Loucy (cell line): ENCODE measurements at regions not wholly inside any gene's neighbourhood (a gene's known extent, or its start where the extent isn't known, plus 50 kb on each side); places are given as distances from the start of the nearest gene placed in this dataset.

ENCODE experiments used
- EZH2phosphoT487 ChIP-seq: fragments of 200-600 bp; IDR thresholded peaks from 2 replicates; pipeline ENCODE4 v1.6.1; 2018; ENCODE audit warnings: antibody characterized with exemption, mild to moderate bottlenecking, moderate library complexity, borderline replicate concordance
- TF ChIP-seq, protein P1 (sequence below): fragments of 200-600 bp; sonication (generic); conservative IDR thresholded peaks from 2 replicates; pipeline ENCODE4 v1.5.1; 2014; ENCODE audit warnings: mild to moderate bottlenecking, antibody characterized with exemption, low read length

DNA sequence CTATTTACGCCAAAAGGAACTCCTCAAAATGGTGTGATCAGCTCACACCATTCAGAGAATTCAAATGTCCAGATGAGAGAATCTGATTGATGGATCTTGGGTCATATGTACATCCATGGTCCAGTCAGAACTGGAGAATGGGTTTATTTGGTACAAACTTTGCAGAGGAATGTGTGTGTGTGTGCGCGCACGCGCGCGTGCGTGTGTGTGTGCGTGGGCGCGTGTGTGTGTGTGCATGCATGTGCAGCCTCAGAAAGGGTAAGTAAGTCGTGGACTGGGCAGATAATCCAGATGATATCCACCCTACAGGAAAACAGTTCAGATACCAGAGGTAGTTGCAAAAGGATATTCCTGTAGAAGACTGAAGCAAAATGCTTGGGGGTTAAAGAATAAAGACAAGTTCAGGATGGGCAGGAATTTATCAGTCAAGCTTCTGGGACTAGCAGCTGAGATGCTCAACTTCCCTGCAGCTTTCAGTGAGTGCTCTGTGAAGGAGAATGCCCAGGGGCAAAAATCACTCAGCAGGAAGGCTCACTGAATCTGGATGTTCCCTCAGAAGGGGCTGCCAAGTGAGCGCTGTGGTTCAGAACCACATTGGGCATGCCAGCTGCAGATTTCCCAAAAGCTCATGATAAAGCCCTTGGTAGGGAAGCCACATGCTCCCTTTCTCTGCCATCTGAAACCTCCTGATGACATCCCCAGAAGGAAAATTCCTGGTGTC, 440.5 kb upstream of the SGCD start:
- TF ChIP-seq, protein P1, sequence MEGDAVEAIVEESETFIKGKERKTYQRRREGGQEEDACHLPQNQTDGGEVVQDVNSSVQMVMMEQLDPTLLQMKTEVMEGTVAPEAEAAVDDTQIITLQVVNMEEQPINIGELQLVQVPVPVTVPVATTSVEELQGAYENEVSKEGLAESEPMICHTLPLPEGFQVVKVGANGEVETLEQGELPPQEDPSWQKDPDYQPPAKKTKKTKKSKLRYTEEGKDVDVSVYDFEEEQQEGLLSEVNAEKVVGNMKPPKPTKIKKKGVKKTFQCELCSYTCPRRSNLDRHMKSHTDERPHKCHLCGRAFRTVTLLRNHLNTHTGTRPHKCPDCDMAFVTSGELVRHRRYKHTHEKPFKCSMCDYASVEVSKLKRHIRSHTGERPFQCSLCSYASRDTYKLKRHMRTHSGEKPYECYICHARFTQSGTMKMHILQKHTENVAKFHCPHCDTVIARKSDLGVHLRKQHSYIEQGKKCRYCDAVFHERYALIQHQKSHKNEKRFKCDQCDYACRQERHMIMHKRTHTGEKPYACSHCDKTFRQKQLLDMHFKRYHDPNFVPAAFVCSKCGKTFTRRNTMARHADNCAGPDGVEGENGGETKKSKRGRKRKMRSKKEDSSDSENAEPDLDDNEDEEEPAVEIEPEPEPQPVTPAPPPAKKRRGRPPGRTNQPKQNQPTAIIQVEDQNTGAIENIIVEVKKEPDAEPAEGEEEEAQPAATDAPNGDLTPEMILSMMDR = no peak
- no peak for TF ChIP-seq EZH2phosphoT487
